ENCODE measurements at regions not wholly inside any gene's neighbourhood (a gene's known extent, or its start where the extent isn't known, plus 50 kb on each side); places are given as distances from the start of the nearest gene placed in this dataset.

DNA sequence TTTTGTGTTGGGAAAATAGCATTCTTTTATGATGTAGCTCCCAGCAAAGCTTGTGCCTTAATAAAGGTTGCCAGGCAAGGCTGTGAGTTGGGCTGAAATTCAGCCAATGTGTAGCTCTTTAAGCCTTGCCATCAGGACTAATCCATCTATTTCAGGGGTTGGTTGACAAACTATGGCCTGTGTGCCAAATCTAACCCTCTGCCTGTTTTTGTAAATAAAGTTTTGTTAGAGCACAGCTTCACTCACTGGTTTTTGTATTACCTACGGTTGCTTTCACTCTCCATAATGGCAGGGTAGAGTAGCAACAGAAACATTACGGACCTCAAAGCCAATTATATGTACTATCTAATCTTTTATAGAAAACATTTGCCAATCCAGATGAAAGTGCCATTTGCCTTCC, 638.1 kb upstream of the POT1 start:
- DNase-seq, result no peak
- intact Hi-C loops (cut with DNase I), result no loop called here
- Histone ChIP-seq H3K27me3 (no peaks in the 10 kb centered on the region), H3K9me3 (replicated peaks in 1 of 3) (no peaks in the 10 kb centered on the region), H3K36me3 (replicated peaks in 1 of 2) (no peaks in the 10 kb centered on the region), H3K27ac (no peak overlapping the region), H3K4me1 (replicated peaks in 1 of 2) (no peaks in the 10 kb centered on the region), H3K4me3 (no peak overlapping the region)
- no peak for TF ChIP-seq POLR2A (IDR thresholded peaks at IDR 0.05)
- TF ChIP-seq, protein P1, sequence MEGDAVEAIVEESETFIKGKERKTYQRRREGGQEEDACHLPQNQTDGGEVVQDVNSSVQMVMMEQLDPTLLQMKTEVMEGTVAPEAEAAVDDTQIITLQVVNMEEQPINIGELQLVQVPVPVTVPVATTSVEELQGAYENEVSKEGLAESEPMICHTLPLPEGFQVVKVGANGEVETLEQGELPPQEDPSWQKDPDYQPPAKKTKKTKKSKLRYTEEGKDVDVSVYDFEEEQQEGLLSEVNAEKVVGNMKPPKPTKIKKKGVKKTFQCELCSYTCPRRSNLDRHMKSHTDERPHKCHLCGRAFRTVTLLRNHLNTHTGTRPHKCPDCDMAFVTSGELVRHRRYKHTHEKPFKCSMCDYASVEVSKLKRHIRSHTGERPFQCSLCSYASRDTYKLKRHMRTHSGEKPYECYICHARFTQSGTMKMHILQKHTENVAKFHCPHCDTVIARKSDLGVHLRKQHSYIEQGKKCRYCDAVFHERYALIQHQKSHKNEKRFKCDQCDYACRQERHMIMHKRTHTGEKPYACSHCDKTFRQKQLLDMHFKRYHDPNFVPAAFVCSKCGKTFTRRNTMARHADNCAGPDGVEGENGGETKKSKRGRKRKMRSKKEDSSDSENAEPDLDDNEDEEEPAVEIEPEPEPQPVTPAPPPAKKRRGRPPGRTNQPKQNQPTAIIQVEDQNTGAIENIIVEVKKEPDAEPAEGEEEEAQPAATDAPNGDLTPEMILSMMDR (IDR thresholded peaks at IDR 0.05), result no peak
- 81 to 86% (median 85%) methylated on average over 2 of the region's 2 CpGs for WGBS, 4 donors

DNA sequence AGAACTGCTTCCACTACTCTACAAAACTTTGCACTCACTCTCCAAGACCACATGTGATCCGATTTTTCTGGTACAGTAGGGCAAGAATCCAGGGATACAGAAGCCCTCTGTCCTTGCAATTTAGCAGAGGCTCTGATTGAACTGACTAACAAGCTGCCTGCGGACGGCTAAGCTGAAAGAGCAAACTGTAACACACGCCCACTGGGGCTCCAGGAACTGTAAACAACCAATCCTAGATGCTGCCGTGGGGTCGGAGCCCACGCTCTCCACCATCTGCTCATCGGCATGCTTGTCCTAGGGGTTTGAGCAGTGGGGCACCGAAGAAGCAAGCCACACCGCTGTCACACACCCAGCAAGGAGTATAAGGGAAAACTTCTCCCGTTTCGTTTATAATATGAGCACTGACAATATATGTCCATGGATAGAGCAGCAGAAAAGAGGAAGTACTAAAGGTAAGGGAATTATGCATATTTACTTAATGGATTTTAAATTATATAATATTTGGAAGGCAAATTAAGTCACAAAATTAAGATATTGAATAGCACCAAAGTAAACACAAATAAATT, 634.4 kb upstream of the POT1 start:
- H3K4me3 ChIP-seq, result no peak overlapping the region
- WGBS, 4 donors, result 68 to 84% (median 72%) methylated on average over 12 of the region's 12 CpGs
- intact Hi-C loops (cut with DNase I), result no loop called here
- H3K9me3 ChIP-seq (replicated peaks in 1 of 3), result no peaks in the 10 kb centered on the region
- H3K4me1 ChIP-seq (replicated peaks in 1 of 2), result no peaks in the 10 kb centered on the region
- TF ChIP-seq POLR2A (IDR thresholded peaks at IDR 0.05), result no peak
- TF ChIP-seq, protein P1 (IDR thresholded peaks at IDR 0.05), result no peak
- no peaks in the 10 kb centered on the region for H3K27me3 ChIP-seq
- DNase-seq, result no peak
- H3K27ac ChIP-seq, result no peak overlapping the region
- no peaks in the 10 kb centered on the region for H3K36me3 ChIP-seq (replicated peaks in 1 of 2)

DNA sequence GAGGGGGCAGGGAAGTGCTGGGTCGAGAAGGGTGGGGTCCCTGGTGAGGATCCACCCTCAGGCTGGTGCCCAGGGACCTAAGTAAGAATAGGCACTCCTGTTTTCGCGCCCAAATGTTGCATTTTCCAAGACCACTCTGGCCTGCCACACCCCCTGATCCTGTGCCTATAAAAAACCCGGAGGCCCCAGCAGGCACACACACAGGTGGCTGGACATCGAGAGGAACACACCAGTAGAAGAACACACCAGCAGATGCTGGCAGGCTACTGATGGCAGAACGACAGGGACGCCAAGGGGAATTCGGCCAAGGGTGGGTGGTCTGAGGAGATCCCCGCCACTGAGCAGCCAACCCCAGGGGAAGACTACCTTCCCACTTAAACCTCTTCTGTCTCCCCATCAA, 633.9 kb upstream of the POT1 start:
- TF ChIP-seq, protein P1 (IDR thresholded peaks at IDR 0.05), result no peak
- TF ChIP-seq POLR2A (IDR thresholded peaks at IDR 0.05), result no peak
- no peaks in the 10 kb centered on the region for H3K36me3 ChIP-seq (replicated peaks in 1 of 2)
- no peak for DNase-seq
- no peaks in the 10 kb centered on the region for H3K4me1 ChIP-seq (replicated peaks in 1 of 2)
- no peak overlapping the region for H3K4me3 ChIP-seq
- H3K9me3 ChIP-seq (replicated peaks in 1 of 3), result no peaks in the 10 kb centered on the region
- intact Hi-C loops (cut with DNase I), result no loop called here
- WGBS, 4 donors, result 77 to 88% (median 81%) methylated on average over 8 to 9 of the region's 9 CpGs
- H3K27ac ChIP-seq, result no peak overlapping the region
- H3K27me3 ChIP-seq, result no peaks in the 10 kb centered on the region

DNA sequence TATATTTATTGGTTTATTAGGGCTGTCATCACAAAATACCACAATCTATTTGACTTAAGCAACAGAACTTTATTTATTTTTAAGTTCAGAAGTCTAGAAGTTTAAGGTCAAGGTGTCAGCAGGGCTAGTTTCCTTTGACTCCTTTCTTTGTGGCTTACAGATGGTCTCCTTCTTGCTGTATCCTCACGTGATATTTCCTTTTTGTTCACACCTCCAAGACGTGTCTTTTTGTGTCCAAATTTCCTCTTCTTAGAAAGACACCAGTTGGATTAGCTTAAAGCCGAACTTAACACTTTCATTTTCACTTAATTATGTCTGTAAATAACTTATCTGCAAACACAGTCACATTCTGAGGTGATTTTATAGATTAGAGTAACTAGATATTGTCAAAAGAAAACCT, 631.4 kb upstream of the POT1 start:
- no peaks in the 10 kb centered on the region for H3K36me3 ChIP-seq (replicated peaks in 1 of 2)
- no peak overlapping the region for H3K4me3 ChIP-seq
- WGBS, 4 donors, result 23 to 38% (median 31%) methylated on average over 3 of the region's 3 CpGs
- no peaks in the 10 kb centered on the region for H3K9me3 ChIP-seq (replicated peaks in 1 of 3)
- H3K4me1 ChIP-seq (replicated peaks in 1 of 2), result no peaks in the 10 kb centered on the region
- no peak for TF ChIP-seq POLR2A (IDR thresholded peaks at IDR 0.05)
- TF ChIP-seq, protein P1 (IDR thresholded peaks at IDR 0.05), result no peak
- intact Hi-C loops (cut with DNase I), result no loop called here
- no peak for DNase-seq
- no peak overlapping the region for H3K27ac ChIP-seq
- no peaks in the 10 kb centered on the region for H3K27me3 ChIP-seq

Data from adrenal gland (tissue), 9 donors.